ENCODE measurements at regions not wholly inside any gene's neighbourhood (a gene's known extent, or its start where the extent isn't known, plus 50 kb on each side); places are given as distances from the start of the nearest gene placed in this dataset.
"Not testable (repeated sequence)": the region's sequence is repeated elsewhere in the genome, so short reads cannot be mapped to it uniquely, and the experiment has no call there.

DNA sequence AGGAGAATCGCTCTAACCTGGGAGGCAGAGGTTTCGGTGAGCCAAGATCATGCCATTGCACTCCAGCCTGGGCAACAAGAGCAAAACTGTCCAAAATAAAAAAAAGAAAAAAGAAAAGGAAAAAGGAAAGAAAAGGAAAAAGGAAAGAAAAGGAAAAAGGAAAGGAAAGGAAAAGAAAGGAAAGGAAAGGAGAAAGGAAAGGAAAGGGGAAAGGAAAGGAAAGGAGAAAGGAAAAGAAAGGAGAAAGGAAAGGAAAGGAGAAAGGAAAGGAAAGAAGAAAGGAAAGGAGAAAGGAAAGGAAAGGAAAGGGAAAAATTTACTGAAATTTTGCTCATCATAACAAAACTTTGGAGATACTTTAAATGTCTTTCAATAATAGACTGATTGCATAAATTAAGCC is 391.3 kb upstream of the GYPC start:
- no peak for DNase-seq (ENCODE audit: low read depth)
- H3K4me3 ChIP-seq (ENCODE audit: low read depth, low read length) = no peak overlapping the region
- no peak for TF ChIP-seq CTCF (IDR thresholded peaks at IDR 0.05; ENCODE audit: insufficient read depth, low read depth, low read length)

DNA sequence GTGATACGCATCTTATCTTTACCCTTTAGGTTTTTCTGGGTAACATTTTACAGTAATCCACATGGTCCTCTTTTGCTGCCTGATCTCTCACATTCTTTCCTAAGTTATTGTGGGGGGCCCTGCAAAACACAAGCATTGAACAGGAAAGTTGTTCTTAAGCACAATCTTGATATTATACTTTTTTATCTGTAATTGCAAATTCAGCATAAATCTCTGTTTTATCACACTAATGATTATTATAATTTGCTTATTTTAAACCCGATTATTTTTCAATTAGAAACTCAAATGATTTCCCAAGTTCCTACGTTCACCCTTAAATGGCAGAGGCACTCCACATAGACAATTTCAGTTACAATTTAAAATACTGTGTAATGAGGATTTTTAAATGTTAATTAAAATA is 386.0 kb upstream of the GYPC start:
- TF ChIP-seq CTCF (IDR thresholded peaks at IDR 0.05; ENCODE audit: insufficient read depth, low read depth, low read length) = no peak
- DNase-seq (ENCODE audit: low read depth) = no peak
- H3K4me3 ChIP-seq (ENCODE audit: low read depth, low read length) = no peak overlapping the region

GRCh38 chr2:126270587-126270986 is 385.4 kb upstream of the GYPC start:
- TF ChIP-seq CTCF (IDR thresholded peaks at IDR 0.05; ENCODE audit: insufficient read depth, low read depth, low read length) = no peak
- no peak for DNase-seq (ENCODE audit: low read depth)
- no peak overlapping the region for H3K4me3 ChIP-seq (ENCODE audit: low read depth, low read length)

DNA sequence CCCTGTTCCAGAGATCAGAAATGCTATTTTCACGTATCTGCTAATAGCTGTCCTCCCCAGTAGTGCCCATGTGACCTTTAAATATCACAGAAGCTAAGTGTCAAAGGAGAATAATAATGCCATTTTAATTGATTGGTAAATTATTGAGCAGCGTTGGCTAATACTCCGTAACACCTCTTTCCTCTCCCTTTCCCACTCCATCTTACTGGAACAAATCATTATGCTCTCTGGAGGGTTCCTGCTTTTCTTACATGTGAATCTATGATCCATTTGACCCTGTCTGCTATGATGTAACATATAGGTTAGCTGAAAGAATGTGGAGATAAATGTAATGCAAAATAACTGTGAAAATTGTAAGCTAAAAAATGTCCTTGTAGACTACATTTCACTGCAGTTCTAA is 383.6 kb upstream of the GYPC start:
- DNase-seq (ENCODE audit: low read depth) = no peak
- no peak for TF ChIP-seq CTCF (IDR thresholded peaks at IDR 0.05; ENCODE audit: insufficient read depth, low read depth, low read length)
- no peak overlapping the region for H3K4me3 ChIP-seq (ENCODE audit: low read depth, low read length)

DNA sequence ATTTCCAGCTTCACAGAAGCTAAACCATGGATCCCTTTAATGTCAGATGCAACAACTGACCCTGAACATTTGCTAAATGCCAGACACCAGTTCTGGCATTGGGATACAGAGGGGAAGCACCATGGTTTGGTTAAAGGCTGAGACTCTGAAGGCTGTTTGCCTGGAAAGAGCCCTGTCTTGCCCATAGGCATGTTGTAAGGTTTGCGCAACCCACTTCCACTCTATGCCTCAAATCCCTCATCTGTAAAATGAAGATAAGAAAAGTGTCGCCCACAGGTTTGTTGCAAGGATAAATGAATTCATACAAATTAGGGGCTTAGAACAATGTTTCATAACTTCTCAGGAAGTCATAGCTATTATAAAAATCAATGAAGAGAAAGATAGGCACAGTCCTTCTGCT is 380.9 kb upstream of the GYPC start:
- DNase-seq (ENCODE audit: low read depth) = no peak
- no peak for TF ChIP-seq CTCF (IDR thresholded peaks at IDR 0.05; ENCODE audit: insufficient read depth, low read depth, low read length)
- H3K4me3 ChIP-seq (ENCODE audit: low read depth, low read length) = no peak overlapping the region

DNA sequence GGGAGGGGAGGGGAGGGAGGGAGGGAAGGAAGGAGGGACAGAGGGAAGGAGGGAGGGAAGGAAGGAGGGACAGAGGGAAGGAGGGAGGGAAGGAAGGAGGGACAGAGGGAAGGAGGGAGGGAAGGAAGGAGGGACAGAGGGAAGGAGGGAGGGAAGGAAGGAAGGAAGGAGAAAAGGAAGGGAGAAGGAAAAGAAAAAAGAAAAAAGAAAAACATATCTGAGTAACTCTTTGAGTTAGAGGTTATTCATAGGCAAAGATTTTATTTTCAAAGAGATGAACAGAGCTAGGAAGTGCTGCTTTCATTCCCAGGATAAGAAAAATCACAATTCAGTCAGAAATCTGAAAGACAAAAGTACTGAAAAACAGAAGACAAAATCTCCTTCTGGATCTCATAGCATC is 379.7 kb upstream of the GYPC start:
- DNase-seq (ENCODE audit: low read depth); H3K4me3 ChIP-seq (ENCODE audit: low read depth, low read length): not testable (repeated sequence)

DNA sequence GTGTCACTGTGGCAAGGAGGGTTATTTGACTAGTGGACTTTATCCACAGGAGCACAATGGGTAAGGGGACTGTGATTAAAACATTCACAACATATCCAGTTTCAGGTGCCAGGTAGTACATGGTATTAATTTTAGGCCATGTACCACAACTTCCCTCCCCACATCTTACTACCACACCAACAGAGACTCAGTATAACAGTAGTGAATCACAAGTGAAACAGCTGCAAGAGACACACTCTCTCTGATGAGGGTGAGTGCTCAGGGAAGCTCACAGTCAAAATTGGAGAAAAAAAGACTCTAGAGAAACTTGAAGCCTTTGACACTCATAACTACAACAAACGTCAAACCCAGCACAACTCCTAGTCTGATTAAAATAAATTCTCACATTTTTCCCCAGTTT is 367.6 kb upstream of the GYPC start:
- TF ChIP-seq CTCF (IDR thresholded peaks at IDR 0.05; ENCODE audit: insufficient read depth, low read depth, low read length) = no peak
- no peak for DNase-seq (ENCODE audit: low read depth)
- no peak overlapping the region for H3K4me3 ChIP-seq (ENCODE audit: low read depth, low read length)

DNA sequence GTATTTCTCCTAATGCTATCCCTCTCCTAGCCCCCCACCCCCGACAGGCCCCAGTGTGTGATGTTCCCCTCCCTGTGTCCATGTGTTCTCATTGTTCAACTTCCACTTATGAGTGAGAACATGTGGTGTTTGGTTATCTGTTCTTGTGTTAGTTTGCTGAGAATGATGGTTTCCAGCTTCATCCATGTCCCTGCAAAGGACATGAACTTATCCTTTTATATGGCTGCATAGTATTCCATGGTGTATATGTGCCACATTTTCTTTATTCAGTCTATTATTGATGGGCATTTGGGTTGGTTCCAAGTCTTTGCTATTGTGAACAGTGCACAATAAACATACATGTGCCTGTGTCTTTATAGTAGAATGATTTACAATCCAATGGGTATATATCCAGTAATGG is 362.0 kb upstream of the GYPC start:
- H3K4me3 ChIP-seq (ENCODE audit: low read depth, low read length); DNase-seq (ENCODE audit: low read depth): not testable (repeated sequence)
